Fibroblast of mammary gland (primary cell): ENCODE measurements at regions not wholly inside any gene's neighbourhood (a gene's known extent, or its start where the extent isn't known, plus 50 kb on each side); places are given as distances from the start of the nearest gene placed in this dataset.
"Not testable (repeated sequence)": the region's sequence is repeated elsewhere in the genome, so short reads cannot be mapped to it uniquely, and the experiment has no call there.

Experiments
- DNase-seq: peaks from one replicate; pipeline ENCODE4 v3.0.0-alpha.2; 2010; ENCODE audit warnings: low read depth
- H3K4me3 ChIP-seq: 2 replicates; pipeline ENCODE4 v1.5.1; 2011; ENCODE audit warnings: low read depth, mild to moderate bottlenecking, low read length, moderate library complexity; ENCODE audit not compliant: control insufficient read depth
- TF ChIP-seq, protein P1 (sequence below): conservative IDR thresholded peaks from 2 replicates; pipeline ENCODE4 v1.5.1; 2011; ENCODE audit warnings: low read depth, low read length, inconsistent platforms; ENCODE audit not compliant: control insufficient read depth, insufficient read depth

DNA sequence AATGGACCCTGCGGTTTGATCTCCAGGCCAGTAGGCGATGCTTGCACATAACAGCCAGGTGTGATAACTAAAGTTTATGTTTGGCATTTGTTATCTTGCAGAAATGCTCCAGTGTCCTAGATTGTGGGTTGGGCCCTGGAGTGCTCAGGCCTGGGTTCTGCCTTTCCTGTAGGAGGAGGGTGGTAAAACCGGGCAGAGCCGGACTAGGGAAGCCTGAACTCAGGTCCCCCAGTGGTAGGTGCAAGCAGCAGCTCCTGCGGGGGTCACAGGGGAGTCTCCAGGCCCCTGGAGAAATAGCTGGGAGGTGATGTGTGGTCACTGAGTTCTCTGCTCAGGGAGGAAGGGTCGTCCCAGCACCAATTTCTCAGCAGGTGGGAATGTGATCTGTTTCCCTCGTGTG is 538.3 kb upstream of the ANO3 start:
- no peak overlapping the region for H3K4me3 ChIP-seq
- TF ChIP-seq, protein P1, sequence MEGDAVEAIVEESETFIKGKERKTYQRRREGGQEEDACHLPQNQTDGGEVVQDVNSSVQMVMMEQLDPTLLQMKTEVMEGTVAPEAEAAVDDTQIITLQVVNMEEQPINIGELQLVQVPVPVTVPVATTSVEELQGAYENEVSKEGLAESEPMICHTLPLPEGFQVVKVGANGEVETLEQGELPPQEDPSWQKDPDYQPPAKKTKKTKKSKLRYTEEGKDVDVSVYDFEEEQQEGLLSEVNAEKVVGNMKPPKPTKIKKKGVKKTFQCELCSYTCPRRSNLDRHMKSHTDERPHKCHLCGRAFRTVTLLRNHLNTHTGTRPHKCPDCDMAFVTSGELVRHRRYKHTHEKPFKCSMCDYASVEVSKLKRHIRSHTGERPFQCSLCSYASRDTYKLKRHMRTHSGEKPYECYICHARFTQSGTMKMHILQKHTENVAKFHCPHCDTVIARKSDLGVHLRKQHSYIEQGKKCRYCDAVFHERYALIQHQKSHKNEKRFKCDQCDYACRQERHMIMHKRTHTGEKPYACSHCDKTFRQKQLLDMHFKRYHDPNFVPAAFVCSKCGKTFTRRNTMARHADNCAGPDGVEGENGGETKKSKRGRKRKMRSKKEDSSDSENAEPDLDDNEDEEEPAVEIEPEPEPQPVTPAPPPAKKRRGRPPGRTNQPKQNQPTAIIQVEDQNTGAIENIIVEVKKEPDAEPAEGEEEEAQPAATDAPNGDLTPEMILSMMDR: no peak
- no peak for DNase-seq

DNA sequence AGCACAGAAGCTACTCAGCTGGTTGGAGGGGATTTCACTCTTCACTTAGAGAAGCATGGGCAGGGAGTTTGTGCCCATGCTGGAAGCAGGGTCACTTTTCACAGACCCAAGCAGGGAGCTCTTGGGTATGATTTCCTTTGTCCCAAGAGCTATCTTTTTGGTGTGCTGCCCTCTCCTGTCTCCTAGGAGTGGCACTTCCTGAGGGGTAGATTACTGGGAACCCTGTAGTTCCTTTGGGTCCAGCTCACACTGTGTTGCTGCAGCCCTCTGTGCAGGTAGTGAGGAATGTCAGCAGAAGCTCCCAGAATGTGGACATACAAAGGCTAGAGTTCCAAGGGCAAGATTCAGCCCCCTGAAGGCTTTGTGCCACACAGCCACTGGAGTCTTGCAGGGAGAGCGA is 537.1 kb upstream of the ANO3 start:
- TF ChIP-seq, protein P1: no peak
- no peak overlapping the region for H3K4me3 ChIP-seq
- no peak for DNase-seq

DNA sequence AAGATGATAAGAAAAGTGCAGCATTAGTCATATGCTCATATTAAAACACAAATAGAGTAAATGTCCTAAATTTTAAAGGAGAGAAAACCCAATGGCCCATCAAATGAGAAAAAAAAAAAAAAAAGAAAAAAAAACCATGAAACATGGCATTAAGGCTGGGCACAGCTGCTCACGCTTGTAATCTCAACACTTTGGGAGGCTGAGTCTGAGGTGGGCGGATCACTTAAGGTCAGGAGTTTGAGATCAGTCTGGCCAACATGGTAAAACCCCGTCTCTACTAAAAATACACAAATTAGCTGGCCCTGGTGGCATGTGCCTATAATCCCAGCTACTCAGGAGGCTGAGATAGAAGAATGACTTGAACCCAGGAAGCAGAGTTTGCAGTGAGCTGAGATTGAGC is 515.5 kb upstream of the ANO3 start:
- no peak overlapping the region for H3K4me3 ChIP-seq
- no peak for DNase-seq
- TF ChIP-seq, protein P1: no peak

DNA sequence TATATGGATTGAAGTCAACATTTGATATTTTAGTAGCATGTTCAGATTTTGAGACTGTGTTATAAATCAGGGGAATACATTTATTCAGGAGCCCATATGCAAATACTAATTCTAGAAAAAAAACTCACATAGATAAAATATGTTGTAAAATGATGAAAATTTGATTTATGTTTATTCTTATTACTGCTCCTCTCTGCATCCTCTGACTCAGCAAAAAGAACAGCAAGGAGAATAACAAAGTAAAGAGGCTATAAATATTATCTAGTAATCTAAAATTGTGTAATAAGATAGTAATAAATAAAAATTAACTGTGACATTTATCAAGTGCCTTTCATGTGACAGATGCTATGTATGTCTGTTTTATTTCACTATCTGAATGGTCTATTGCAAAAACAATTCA is 507.2 kb upstream of the ANO3 start:
- H3K4me3 ChIP-seq: no peak overlapping the region
- no peak for DNase-seq
- TF ChIP-seq, protein P1: no peak

DNA sequence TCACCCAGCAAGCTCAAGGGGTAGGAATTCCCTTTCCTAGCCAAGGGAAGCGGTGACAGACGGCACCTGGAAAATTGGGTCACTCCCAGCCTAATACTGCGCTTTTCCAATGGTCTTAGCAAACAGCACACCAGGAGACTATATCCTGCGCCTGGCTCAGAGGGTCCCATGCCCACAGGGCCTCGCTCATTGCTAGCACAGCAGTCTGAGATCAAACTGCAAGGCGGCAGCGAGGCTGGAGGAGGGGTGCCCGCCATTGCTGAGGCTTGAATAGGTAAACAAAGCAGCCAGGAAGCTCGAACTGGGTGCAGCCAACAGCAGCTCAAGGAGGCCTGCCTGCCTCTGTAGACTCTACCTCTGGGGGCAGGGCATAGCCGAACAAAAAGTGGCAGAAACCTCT is 500.4 kb upstream of the ANO3 start:
- DNase-seq, H3K4me3 ChIP-seq: not testable (repeated sequence)

DNA sequence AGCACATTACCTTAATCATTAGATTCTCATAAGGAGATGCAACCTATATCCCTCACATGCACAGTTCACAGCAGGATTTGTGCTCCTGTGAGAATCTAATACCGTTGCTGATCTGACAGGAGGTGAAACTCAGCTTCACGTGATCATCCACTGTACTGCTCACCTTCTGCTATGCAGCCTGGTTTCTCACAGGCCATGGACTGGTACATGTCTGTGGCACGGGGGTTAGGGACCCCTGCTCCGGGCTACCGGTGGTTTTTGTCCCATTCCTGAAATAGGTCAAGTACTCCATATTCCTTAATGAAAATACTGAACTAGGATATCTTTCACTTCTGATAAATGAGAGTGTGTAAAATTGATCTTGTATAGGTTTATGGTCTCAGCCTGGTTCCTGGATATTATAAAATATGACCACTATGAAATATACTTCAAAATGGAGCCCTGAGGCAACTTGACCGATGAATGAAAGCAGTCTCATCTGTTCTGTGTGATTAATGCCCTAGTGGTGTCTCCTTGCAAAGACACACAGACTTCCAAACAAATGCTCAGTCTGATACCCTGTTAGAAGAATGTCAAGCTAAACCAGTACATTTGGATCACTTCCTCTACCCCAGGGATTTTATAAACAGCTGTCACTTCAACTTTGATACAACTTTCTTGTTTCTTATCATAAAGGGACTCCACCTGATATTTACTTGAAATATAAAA is 492.9 kb upstream of the ANO3 start:
- H3K4me3 ChIP-seq: no peak overlapping the region
- TF ChIP-seq, protein P1: no peak
- DNase-seq: no peak

DNA sequence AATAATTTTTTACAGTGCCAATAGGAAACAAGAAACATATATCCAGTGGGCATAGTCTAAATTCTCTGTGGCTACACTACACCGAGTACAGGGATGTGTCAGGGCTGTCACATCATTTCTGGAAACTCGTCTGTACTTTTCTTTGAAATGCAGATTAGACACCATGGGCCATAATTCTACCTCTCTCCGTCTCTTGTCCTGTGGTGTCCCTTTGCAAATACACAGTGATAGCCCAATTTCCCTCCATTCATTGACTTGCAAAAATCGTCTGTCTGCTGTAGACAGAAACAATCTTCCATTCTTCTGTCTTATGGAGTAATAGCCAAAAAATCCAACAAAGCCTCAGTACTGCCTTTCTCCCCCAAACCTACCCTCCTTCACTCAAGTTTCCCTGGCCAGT is 487.1 kb upstream of the ANO3 start:
- H3K4me3 ChIP-seq: no peak overlapping the region
- DNase-seq: no peak
- TF ChIP-seq, protein P1: no peak
